RWPE1 (cell line): ENCODE measurements at regions not wholly inside any gene's neighbourhood (a gene's known extent, or its start where the extent isn't known, plus 50 kb on each side); places are given as distances from the start of the nearest gene placed in this dataset.

ENCODE experiments used
- CTCF ChIA-PET: fragments of 350-600 bp; sonication (Branson Sonifier 250); formaldehyde crosslinking; extraction: SDS; loops from one replicate; lab custom pipeline; 2021; lab: Yijun Ruan, JAX
- POLR2A ChIA-PET: fragments of 400-600 bp; formaldehyde crosslinking; extraction: SDS; loops from one replicate; lab custom pipeline; 2020; ENCODE audit warnings: antibody characterized with exemption; ENCODE audit not compliant: low non-redundant PET; lab: Yijun Ruan, JAX
- DNase-seq: peaks from one replicate; pipeline ENCODE4 v3.0.0; 2012; ENCODE audit warnings: low spot score
- H3K27ac ChIP-seq: fragments of 450-650 bp; 2 replicates; pipeline ENCODE4 v1.5.1; 2017
- TF ChIP-seq, protein P1 (sequence below): fragments of 450-650 bp; conservative IDR thresholded peaks from 2 replicates; pipeline ENCODE4 v1.5.1; 2017; ENCODE audit warnings: low read depth, mild to moderate bottlenecking

GRCh38 chr2:12305931-12306330 is 410.8 kb upstream of the TRIB2 start:
- ChIA-PET POLR2A (no interaction called here), CTCF (no interaction called here)
- DNase-seq = no peak
- TF ChIP-seq, protein P1, sequence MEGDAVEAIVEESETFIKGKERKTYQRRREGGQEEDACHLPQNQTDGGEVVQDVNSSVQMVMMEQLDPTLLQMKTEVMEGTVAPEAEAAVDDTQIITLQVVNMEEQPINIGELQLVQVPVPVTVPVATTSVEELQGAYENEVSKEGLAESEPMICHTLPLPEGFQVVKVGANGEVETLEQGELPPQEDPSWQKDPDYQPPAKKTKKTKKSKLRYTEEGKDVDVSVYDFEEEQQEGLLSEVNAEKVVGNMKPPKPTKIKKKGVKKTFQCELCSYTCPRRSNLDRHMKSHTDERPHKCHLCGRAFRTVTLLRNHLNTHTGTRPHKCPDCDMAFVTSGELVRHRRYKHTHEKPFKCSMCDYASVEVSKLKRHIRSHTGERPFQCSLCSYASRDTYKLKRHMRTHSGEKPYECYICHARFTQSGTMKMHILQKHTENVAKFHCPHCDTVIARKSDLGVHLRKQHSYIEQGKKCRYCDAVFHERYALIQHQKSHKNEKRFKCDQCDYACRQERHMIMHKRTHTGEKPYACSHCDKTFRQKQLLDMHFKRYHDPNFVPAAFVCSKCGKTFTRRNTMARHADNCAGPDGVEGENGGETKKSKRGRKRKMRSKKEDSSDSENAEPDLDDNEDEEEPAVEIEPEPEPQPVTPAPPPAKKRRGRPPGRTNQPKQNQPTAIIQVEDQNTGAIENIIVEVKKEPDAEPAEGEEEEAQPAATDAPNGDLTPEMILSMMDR = no peak
- H3K27ac ChIP-seq = no peak overlapping the region

DNA sequence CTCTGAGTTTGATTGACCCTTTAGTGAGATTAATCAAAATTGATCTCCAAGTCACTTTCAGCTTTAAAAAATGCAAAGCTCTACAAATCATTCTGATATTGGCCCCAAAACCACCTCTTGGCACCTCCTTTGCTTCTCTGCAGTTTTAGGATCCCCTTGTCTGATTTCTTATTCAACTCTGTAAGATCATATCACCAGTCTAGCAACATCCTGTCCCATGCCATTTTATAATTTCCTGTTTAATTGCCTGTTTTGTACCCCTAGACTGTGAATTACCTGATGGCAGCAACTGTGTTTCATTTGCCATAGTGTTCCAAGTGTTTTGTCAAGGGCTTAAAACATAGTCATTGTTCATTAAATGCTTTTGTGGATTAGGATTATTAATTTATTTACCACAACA is 406.3 kb upstream of the TRIB2 start:
- no peak for DNase-seq
- CTCF ChIA-PET = no interaction called here
- TF ChIP-seq, protein P1 = no peak
- no peak overlapping the region for H3K27ac ChIP-seq
- POLR2A ChIA-PET = no interaction called here

DNA sequence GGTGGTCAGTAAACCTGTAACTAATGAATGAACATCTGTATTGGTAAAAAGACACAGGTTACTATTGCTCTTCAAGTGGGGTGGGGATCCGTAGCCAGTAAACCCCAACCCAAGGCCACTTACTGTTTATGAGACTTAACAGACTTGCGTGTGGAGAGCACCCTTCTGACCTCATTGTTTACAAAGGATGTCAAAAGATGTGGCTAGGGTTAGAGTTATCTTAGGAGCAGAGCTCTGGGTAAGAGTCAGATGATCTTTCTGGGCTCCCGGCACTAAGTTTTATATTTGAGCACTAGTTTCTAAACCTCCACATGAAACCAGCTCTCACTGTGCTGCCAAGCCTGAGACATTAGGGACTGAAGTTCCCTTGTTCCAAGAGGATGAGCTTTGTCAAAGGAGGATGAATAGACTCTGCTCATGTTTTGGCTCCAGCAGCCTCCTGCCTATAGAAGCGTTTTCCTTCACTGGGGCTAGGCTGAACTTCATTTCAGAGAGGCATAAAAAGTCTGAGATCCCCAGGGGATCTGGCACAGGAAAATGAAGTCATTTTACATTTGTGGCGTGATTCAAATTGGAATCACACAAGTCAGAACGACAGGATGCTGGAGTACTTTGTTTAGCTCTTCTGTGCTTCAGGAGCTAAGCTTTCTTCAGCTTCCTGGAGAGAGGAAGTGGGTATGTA is 403.1 kb upstream of the TRIB2 start:
- CTCF ChIA-PET = interaction anchor here (0.6 kb wide), 1 partner anchor 83 kb away, joined by 5 read pairs; no protein-coding TSS in a partner anchor
- TF ChIP-seq, protein P1 = no peak
- no peak for DNase-seq
- no peak overlapping the region for H3K27ac ChIP-seq
- POLR2A ChIA-PET = no interaction called here

DNA sequence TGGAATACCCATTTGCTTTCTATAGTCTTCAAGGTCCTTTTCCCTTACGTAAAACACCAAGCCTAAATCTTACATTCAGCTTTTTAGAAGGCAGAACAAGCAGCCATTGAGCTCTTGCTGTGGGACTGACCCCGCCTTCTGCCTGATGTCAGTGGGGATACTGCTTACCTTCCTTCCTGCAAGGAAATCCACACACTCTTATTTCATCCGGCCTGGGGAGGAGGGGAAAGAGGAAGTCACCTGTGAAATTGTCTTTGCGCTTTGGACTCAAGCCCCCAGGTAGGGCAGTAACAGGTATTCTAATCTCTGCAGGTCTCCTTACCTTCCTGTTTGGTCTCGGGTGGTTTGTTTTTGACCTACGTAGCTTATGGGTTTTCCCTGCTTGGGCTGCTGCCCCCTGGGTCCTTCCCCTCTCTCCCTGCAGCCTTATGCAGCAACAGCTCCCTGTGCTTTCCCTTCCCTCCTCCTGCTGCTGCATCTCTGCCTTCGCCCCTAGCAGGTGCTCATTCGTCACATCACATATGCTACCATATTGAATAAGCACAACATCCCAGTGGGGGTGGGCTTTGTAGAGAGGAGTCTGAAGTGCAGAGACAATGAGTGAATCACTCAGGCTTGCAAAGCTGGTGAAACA is 402.5 kb upstream of the TRIB2 start:
- TF ChIP-seq, protein P1 = no peak
- CTCF ChIA-PET = interaction anchor here (0.6 kb wide), 2 partner anchors 8 to 83 kb away, joined by 3 to 5 read pairs; no protein-coding TSS in a partner anchor
- H3K27ac ChIP-seq = no peak overlapping the region
- DNase-seq = no peak
- POLR2A ChIA-PET = no interaction called here

- CTCF ChIA-PET = no interaction called here
- TF ChIP-seq, protein P1 = no peak
- no peak for DNase-seq
- POLR2A ChIA-PET = no interaction called here
- H3K27ac ChIP-seq = no peak overlapping the region
Measured at GRCh38 chr2:12315224-12315623, 401.5 kb upstream of the TRIB2 start.

DNA sequence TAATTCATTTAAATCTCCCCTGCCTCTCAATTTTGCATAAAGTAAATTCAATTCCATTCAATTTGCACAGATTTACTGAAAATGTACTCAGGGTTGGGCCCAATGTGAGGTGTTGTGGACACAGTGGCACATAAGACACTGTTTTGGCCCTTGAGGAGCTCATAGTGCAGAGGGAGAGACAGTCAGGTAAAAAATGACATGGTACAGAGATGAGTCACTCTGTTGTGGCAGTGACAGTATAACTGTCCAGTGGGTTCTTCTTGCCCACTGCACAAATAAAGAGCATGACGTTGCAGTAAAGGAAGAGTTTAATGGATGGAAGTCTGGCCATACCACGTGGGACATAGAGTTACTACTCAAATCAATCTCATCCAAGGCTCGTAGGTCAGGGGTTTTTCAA is 400.3 kb upstream of the TRIB2 start:
- TF ChIP-seq, protein P1 = no peak
- peak overlapping the region; percentile 97 for H3K27ac ChIP-seq
- CTCF ChIA-PET = no interaction called here

More for the DNA sequence above, 400.3 kb upstream of the TRIB2 start:
- DNase-seq = no peak
- POLR2A ChIA-PET = no interaction called here
